HEK293 (cell line): ENCODE measurements at regions not wholly inside any gene's neighbourhood (a gene's known extent, or its start where the extent isn't known, plus 50 kb on each side); places are given as distances from the start of the nearest gene placed in this dataset.
"Not testable (repeated sequence)": the region's sequence is repeated elsewhere in the genome, so short reads cannot be mapped to it uniquely, and the experiment has no call there.

Experiments
- CTCF ChIA-PET: fragments of 350-600 bp; formaldehyde crosslinking; extraction: SDS; loops from one replicate; lab custom pipeline; 2021; ENCODE audit warnings: antibody characterized with exemption; lab: Yijun Ruan, JAX
- POLR2A ChIA-PET: fragments of 300-600 bp; formaldehyde crosslinking; extraction: SDS; loops from one replicate; lab custom pipeline; 2020; ENCODE audit warnings: antibody characterized with exemption, inconsistent platforms; lab: Yijun Ruan, JAX
- H3K27ac ChIP-seq: fragments of 200-500 bp; sonication (Bioruptor generic); 2 replicates; pipeline ENCODE4 v1.5.1; 2014; ENCODE audit warnings: low read depth, low read length, control low read depth, inconsistent platforms; ENCODE audit errors: extremely low read depth
- H3K36me3 ChIP-seq, 2 experiments: fragments of 200-500 bp in 1 of 2; sonication (Bioruptor generic) in 1 of 2; 1 replicate in 1 of 2; 2 replicates in 1 of 2; pipeline ENCODE4 v1.5.1; 2014 to 2017; ENCODE audit warnings: inconsistent platforms in 2 of 2, low read length in 2 of 2; ENCODE audit not compliant: control insufficient read depth in 2 of 2, insufficient read depth in 1 of 2
- H3K4me1 ChIP-seq: fragments of 200-500 bp; sonication (Bioruptor generic); 2 replicates; pipeline ENCODE4 v1.5.1; 2014; ENCODE audit warnings: mild to moderate bottlenecking, low read length, inconsistent platforms; ENCODE audit not compliant: control insufficient read depth, insufficient read depth
- H3K4me3 ChIP-seq: 2 replicates; pipeline ENCODE4 v1.5.1; 2011; ENCODE audit warnings: low read depth, mild to moderate bottlenecking, control low read depth, low read length, moderate library complexity
- H3K9me3 ChIP-seq: fragments of 200-500 bp; sonication (Bioruptor generic); 2 replicates; pipeline ENCODE4 v1.5.1; 2014; ENCODE audit warnings: low read depth, low read length, inconsistent platforms; ENCODE audit not compliant: control insufficient read depth, insufficient read depth
- SETDB1 ChIP-seq: IDR thresholded peaks from one replicate; pipeline ENCODE4 v1.6.1; 2017; ENCODE audit warnings: mild to moderate bottlenecking, low read length, moderate library complexity, mixed read lengths; ENCODE audit not compliant: insufficient read length
- SP2 ChIP-seq: fragments of 450-650 bp; formaldehyde crosslinking; IDR thresholded peaks from 2 replicates; pipeline ENCODE4 v1.5.1; 2016; ENCODE audit warnings: missing biosample characterization, missing genetic modification characterization
- ZFP37 ChIP-seq: fragments of 450-650 bp; formaldehyde crosslinking; IDR thresholded peaks from 2 replicates; pipeline ENCODE4 v1.5.1; 2016; ENCODE audit warnings: missing biosample characterization, missing genetic modification characterization
- ZNF155 ChIP-seq: fragments of 450-650 bp; formaldehyde crosslinking; IDR thresholded peaks from 2 replicates; pipeline ENCODE4 v1.5.1; 2016; ENCODE audit warnings: missing biosample characterization, missing genetic modification characterization
- ZNF16 ChIP-seq: fragments of 450-650 bp; formaldehyde crosslinking; IDR thresholded peaks from 2 replicates; pipeline ENCODE4 v1.5.1; 2016; ENCODE audit warnings: low read depth, missing biosample characterization, missing genetic modification characterization
- ZNF202 ChIP-seq: fragments of 450-650 bp; formaldehyde crosslinking; IDR thresholded peaks from 2 replicates; pipeline ENCODE4 v1.5.1; 2016; ENCODE audit warnings: missing biosample characterization, missing genetic modification characterization, borderline replicate concordance
- ZNF211 ChIP-seq: fragments of 450-650 bp; formaldehyde crosslinking; IDR thresholded peaks from 2 replicates; pipeline ENCODE4 v1.5.1; 2016; ENCODE audit warnings: low read depth, missing biosample characterization, missing genetic modification characterization
- ZNF24 ChIP-seq: fragments of 450-650 bp; formaldehyde crosslinking; IDR thresholded peaks from 2 replicates; pipeline ENCODE4 v1.5.1; 2016; ENCODE audit warnings: missing biosample characterization, missing genetic modification characterization
- ZNF292 ChIP-seq: fragments of 450-650 bp; formaldehyde crosslinking; IDR thresholded peaks from 2 replicates; pipeline ENCODE4 v1.5.1; 2016; ENCODE audit warnings: low read depth, missing biosample characterization, missing genetic modification characterization, borderline replicate concordance
- ZNF510 ChIP-seq: fragments of 450-650 bp; formaldehyde crosslinking; IDR thresholded peaks from 2 replicates; pipeline ENCODE4 v1.5.1; 2018; ENCODE audit warnings: mild to moderate bottlenecking, missing genetic modification characterization, missing biosample characterization; ENCODE audit not compliant: insufficient replicate concordance
- ZNF654 ChIP-seq: fragments of 450-650 bp; formaldehyde crosslinking; IDR thresholded peaks from 2 replicates; pipeline ENCODE4 v1.5.1; 2016; ENCODE audit warnings: low read depth, missing biosample characterization, missing genetic modification characterization
- ZNF670 ChIP-seq: fragments of 450-650 bp; formaldehyde crosslinking; IDR thresholded peaks from 2 replicates; pipeline ENCODE4 v1.5.1; 2016; ENCODE audit warnings: missing biosample characterization, missing genetic modification characterization, low read depth
- TF ChIP-seq, protein P1 (sequence below): fragments of 450-650 bp; IDR thresholded peaks from 2 replicates; pipeline ENCODE4 v1.5.1; 2018; ENCODE audit warnings: missing biosample characterization, mild to moderate bottlenecking, missing genetic modification characterization
- TF ChIP-seq, protein P2 (sequence below): fragments of 450-650 bp; formaldehyde crosslinking; IDR thresholded peaks from 2 replicates; pipeline ENCODE4 v1.5.1; 2017; ENCODE audit warnings: missing biosample characterization, missing genetic modification characterization
- TF ChIP-seq, protein P3 (sequence below): fragments of 450-650 bp; formaldehyde crosslinking; IDR thresholded peaks from 2 replicates; pipeline ENCODE4 v1.5.1; 2016; ENCODE audit warnings: missing biosample characterization, missing genetic modification characterization
- TF ChIP-seq, protein P4 (sequence below): fragments of 450-650 bp; formaldehyde crosslinking; IDR thresholded peaks from 2 replicates; pipeline ENCODE4 v1.5.1; 2016; ENCODE audit warnings: missing biosample characterization, missing genetic modification characterization
- TF ChIP-seq, protein P5 (sequence below): fragments of 450-650 bp; IDR thresholded peaks from 2 replicates; pipeline ENCODE4 v1.5.1; 2018; ENCODE audit warnings: missing biosample characterization, missing genetic modification characterization

DNA sequence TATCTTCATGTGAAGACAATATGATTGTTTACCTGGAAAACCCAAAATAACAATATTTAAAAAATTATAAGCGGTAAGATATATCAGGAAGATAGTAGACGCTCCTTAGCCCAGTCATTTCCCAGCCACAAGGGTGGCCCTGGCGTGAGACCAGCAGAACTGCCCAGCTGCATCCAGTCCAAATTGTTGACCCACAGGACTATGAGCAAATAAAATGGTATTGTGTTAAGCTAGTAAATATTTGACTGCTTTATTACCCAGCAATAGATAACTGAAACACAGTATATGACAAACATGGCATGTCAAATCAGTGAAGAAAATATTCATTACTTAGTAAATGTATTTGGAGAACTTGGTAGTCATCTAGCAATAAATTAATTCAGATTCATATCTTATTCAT lies 294.3 kb upstream of the SPAG17 start:
- H3K4me1 ChIP-seq: no peaks in the 10 kb centered on the region; the same call in 1 of the 2 replicates
- TF ChIP-seq, protein P1, sequence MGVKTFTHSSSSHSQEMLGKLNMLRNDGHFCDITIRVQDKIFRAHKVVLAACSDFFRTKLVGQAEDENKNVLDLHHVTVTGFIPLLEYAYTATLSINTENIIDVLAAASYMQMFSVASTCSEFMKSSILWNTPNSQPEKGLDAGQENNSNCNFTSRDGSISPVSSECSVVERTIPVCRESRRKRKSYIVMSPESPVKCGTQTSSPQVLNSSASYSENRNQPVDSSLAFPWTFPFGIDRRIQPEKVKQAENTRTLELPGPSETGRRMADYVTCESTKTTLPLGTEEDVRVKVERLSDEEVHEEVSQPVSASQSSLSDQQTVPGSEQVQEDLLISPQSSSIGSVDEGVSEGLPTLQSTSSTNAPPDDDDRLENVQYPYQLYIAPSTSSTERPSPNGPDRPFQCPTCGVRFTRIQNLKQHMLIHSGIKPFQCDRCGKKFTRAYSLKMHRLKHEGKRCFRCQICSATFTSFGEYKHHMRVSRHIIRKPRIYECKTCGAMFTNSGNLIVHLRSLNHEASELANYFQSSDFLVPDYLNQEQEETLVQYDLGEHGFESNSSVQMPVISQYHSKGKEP (tag by site-specific recombination): no peak
- no peak for TF ChIP-seq ZNF155 (tag by site-specific recombination)
- no peak for TF ChIP-seq ZNF292 (tag by site-specific recombination)
- TF ChIP-seq, protein P2, sequence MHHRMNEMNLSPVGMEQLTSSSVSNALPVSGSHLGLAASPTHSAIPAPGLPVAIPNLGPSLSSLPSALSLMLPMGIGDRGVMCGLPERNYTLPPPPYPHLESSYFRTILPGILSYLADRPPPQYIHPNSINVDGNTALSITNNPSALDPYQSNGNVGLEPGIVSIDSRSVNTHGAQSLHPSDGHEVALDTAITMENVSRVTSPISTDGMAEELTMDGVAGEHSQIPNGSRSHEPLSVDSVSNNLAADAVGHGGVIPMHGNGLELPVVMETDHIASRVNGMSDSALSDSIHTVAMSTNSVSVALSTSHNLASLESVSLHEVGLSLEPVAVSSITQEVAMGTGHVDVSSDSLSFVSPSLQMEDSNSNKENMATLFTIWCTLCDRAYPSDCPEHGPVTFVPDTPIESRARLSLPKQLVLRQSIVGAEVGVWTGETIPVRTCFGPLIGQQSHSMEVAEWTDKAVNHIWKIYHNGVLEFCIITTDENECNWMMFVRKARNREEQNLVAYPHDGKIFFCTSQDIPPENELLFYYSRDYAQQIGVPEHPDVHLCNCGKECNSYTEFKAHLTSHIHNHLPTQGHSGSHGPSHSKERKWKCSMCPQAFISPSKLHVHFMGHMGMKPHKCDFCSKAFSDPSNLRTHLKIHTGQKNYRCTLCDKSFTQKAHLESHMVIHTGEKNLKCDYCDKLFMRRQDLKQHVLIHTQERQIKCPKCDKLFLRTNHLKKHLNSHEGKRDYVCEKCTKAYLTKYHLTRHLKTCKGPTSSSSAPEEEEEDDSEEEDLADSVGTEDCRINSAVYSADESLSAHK: no peak
- no peak for TF ChIP-seq ZFP37 (tag by site-specific recombination)
- no peak for TF ChIP-seq ZNF211 (tag by site-specific recombination)
- TF ChIP-seq, protein P3, sequence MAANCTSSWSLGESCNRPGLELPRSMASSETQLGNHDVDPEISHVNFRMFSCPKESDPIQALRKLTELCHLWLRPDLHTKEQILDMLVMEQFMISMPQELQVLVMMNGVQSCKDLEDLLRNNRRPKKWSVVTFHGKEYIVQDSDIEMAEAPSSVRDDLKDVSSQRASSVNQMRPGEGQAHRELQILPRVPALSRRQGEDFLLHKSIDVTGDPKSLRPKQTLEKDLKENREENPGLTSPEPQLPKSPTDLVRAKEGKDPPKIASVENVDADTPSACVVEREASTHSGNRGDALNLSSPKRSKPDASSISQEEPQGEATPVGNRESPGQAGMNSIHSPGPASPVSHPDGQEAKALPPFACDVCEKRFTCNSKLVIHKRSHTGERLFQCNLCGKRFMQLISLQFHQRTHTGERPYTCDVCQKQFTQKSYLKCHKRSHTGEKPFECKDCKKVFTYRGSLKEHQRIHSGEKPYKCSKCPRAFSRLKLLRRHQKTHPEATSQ (tag by site-specific recombination): no peak
- TF ChIP-seq, protein P4, sequence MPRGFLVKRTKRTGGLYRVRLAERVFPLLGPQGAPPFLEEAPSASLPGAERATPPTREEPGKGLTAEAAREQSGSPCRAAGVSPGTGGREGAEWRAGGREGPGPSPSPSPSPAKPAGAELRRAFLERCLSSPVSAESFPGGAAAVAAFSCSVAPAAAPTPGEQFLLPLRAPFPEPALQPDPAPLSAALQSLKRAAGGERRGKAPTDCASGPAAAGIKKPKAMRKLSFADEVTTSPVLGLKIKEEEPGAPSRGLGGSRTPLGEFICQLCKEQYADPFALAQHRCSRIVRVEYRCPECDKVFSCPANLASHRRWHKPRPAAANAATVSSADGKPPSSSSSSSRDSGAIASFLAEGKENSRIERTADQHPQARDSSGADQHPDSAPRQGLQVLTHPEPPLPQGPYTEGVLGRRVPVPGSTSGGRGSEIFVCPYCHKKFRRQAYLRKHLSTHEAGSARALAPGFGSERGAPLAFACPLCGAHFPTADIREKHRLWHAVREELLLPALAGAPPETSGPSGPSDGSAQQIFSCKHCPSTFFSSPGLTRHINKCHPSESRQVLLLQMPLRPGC (tag by site-specific recombination): no peak
- TF ChIP-seq ZNF670 (tag by site-specific recombination): no peak
- TF ChIP-seq, protein P5, sequence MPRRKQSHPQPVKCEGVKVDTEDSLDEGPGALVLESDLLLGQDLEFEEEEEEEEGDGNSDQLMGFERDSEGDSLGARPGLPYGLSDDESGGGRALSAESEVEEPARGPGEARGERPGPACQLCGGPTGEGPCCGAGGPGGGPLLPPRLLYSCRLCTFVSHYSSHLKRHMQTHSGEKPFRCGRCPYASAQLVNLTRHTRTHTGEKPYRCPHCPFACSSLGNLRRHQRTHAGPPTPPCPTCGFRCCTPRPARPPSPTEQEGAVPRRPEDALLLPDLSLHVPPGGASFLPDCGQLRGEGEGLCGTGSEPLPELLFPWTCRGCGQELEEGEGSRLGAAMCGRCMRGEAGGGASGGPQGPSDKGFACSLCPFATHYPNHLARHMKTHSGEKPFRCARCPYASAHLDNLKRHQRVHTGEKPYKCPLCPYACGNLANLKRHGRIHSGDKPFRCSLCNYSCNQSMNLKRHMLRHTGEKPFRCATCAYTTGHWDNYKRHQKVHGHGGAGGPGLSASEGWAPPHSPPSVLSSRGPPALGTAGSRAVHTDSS: no peak
- no peak for TF ChIP-seq ZNF654 (tag by site-specific recombination)
- TF ChIP-seq ZNF510: no peak
- no peak for TF ChIP-seq ZNF24 (tag by site-specific recombination)

DNA sequence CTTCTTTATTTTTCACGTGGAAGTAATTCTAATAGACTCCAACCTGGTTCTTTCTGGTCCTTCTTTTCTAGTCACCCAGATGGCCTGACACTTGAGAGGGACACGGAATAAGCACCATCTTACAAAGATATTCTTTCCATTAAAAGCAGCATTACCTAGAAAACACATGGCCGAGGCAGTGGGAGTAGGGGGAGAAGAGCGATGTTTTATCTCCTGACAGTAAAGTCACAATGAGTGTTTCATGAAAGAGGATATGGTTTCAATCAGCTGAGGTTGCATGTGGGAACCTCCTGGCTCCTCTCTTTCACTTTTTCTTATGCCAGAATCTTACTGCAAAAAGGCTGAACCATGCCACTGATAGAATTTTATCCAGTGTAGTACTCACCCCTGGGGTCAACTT lies 288.8 kb upstream of the SPAG17 start:
- no peaks in the 10 kb centered on the region for H3K9me3 ChIP-seq
- no peak overlapping the region for H3K27ac ChIP-seq
- no peak for TF ChIP-seq SP2 (tag by site-specific recombination)
- TF ChIP-seq SETDB1: no peak
- TF ChIP-seq ZNF16 (tag by site-specific recombination): no peak
- no peak for TF ChIP-seq ZNF202 (tag by site-specific recombination)
- CTCF ChIA-PET: no interaction called here
- no peaks in the 10 kb centered on the region for H3K36me3 ChIP-seq
- H3K4me1 ChIP-seq: no peaks in the 10 kb centered on the region
- POLR2A ChIA-PET: no interaction called here
- H3K4me3 ChIP-seq: no peak overlapping the region

More for the DNA sequence above, 294.3 kb upstream of the SPAG17 start:
- Histone ChIP-seq H3K27ac (no peak overlapping the region), H3K36me3 (no peaks in the 10 kb centered on the region), H3K9me3 (no peaks in the 10 kb centered on the region), H3K4me3 (no peak overlapping the region)
- CTCF ChIA-PET: no interaction called here
- POLR2A ChIA-PET: no interaction called here

DNA sequence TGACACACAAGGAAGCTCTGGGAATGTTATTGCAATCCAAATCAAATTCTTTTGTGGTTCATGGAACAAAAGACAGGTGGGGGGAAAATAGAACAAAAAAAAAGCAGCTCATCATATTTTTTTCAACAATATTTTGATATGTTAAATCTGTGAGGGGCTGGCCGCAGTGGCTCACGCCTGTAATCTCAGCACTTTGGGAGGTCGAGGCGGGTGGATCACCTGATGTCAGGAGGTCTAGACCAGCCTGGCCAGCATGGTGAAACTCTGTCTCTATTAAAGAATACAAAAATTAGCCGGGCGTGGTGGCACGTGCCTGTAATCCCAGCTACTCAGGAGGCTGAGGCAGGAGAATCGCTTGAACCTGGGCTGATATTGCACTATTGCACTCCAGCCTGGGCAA lies 279.4 kb upstream of the SPAG17 start:
- CTCF ChIA-PET: interaction anchor here (0.5 kb wide), 1 partner anchor 148 kb away, joined by 3 read pairs; no protein-coding TSS in a partner anchor
- H3K9me3 ChIP-seq, POLR2A ChIA-PET, H3K4me3 ChIP-seq, H3K27ac ChIP-seq, H3K4me1 ChIP-seq, H3K36me3 ChIP-seq: not testable (repeated sequence)
